Mucosa of gallbladder (tissue), 1 donor: ENCODE measurements at regions not wholly inside any gene's neighbourhood (a gene's known extent, or its start where the extent isn't known, plus 50 kb on each side); places are given as distances from the start of the nearest gene placed in this dataset.
A peak's percentile ranks its signal among the peaks of the same experiment; 100 is the strongest.

Experiments
- DNase-seq: peaks from one replicate; pipeline ENCODE4 v3.0.0-alpha.2; 2020; ENCODE audit warnings: low spot score
- donor health status: DM: no; HTN: no; CAD: no.

GRCh38 chr2:88832992-88833389 lies 141.5 kb downstream of the RPIA start:
- no peak for DNase-seq

GRCh38 chr2:88834376-88834775 lies 142.9 kb downstream of the RPIA start:
- DNase-seq: no peak

- DNase-seq: no peak
These were observed 143.4 kb downstream of the RPIA start for GRCh38 chr2:88834866-88835265.

DNA sequence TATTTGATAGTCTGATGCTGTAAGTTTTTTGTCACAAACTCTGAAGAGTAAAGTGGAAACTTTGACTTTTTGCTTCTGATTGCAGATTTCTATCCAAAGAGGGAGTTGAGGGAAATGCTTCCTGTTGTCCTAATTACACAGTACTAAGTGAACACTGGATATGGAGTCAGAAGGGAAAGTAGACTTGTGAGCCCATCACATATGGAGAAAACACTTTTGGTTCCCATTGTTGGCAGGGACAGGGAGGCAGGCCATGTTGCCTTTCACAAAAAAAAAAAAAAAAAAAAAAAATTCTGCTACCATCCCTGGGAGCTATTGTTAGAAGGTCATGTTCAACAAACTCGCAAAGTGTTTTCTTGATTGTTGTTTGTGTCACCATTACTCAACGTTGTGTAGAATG lies 144.3 kb downstream of the RPIA start:
- DNase-seq: no peak

DNA sequence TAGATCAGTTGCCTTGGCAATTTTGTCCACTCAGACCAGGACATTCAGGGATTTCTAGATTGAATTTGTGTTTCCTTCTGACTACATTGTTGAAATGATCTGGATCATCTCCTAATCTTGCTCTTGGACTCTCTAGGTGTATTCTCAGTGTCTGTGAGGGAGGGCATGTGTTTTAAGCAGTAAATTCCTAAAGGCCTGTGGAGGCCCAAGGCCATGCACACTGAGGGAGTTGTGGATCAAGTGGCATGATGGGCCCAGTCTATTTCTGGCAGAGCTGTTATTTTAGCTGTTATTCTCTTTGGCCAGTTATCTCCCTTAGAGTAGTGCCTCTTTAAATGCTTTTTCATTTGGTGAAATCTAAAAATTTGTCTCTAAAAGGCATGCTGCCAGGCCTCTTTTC lies 144.9 kb downstream of the RPIA start:
- DNase-seq: no peak

DNA sequence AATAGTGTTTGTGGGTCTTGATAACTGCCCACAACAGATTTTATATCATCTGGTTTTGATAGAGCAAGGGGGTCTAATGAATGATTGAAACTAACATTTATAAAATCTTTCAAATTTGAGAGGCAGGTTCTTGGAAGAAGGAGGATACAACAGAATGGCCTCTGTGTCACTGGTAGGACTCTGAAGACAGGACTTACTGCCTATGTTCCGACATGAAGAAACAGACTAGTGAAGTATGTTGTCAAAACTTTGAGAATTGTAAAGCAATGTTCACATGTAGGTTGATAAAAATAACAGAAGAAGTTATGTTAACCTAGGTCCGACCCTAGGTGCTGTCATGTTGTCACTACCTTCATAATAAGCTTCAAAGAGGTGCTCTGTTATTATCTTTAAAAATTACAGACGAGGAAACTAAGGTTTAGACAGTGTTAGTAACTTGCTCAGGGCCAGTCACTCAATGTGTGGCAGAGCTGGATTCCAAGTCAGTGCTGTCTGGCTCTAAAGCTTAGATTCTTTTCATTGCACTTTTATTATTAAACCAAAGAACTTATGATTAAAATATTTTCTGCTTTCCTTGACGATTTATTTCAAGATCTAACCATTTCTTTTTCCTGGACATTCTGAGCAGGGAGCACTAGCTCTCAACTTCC lies 146.2 kb downstream of the RPIA start:
- no peak for DNase-seq

DNA sequence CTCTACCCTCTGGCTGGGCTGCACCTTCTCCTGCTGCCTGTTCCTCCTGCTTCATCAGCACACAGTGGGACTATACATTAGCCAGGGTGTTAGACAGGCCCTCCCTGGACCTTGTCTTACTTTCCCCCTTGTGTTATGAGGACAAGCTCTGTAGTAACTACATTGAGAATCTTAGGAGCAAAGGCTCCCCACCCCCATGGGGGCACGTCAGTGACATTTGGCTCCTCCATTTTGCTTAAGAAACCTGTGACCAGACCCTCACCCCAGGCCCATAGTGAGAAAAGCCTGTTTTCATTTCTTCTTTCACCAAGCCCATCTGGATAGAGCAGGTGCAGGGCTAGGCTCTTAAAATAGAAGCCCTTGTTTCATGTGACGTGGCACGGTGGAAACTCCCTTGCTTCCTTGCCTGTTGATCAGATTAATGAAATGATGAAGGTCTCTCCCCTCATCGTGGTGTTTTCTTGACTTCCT lies 146.7 kb downstream of the RPIA start:
- no peak for DNase-seq

- DNase-seq: no peak
These were observed 149.9 kb downstream of the RPIA start for GRCh38 chr2:88841224-88841929.

DNA sequence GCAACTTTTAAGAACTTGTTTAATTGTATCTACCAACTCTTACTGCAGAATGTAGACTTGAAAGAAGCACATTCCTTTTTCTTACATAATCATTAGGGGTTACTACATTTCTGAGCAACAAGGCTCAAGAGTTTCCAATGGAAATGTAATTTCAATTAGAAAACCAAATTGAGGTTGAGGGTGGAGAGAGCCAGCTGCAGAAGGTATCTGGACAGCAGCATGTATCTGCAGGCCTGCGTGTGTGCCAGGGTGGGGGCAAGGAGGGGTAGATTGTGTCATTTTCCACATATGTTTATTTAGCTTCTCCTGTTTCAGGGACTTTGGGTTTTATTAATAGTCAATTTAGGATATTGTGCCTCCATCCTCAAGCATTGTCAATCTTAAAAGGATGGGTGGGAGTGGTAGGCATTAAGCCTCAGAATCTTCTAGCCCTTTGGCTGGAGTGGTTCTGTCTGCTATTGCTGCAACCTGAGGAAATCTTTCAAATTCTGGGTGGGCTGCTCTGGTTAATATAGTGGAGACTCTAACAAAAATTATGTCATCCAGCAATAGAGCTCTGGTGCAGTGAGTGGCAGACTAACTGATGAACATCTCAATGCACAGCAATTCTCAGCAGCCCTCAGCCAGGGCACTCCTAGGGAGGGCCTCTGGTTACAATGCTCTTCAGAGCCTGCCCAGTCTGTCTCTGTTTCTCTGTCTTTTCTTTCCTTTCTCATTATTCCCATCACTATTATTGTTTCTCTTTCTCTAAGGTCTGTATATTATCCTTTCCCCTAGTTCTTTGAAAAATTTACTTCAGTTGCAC lies 151.4 kb downstream of the RPIA start:
- no peak for DNase-seq

DNA sequence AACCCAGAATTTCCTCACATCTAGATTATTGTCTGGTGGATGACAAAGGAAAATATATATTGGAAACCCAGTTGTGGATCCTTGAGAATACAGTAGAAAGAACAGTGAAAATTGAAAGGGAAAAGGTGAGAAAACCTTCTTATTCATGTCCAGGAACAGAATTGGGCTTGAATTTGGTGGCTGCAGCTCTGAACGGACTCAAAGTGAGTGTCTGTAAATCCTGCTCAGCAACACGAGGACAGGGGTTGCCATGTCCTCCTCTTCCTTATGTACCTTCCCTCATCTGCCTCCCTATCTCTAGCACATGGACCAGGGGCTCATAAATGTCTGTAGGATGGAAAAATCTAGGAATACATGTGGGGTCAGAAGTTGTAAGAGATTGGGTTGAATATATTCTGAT lies 152.2 kb downstream of the RPIA start:
- no peak for DNase-seq

- DNase-seq: no peak
These were observed 153.5 kb downstream of the RPIA start for GRCh38 chr2:88844960-88845359.

DNA sequence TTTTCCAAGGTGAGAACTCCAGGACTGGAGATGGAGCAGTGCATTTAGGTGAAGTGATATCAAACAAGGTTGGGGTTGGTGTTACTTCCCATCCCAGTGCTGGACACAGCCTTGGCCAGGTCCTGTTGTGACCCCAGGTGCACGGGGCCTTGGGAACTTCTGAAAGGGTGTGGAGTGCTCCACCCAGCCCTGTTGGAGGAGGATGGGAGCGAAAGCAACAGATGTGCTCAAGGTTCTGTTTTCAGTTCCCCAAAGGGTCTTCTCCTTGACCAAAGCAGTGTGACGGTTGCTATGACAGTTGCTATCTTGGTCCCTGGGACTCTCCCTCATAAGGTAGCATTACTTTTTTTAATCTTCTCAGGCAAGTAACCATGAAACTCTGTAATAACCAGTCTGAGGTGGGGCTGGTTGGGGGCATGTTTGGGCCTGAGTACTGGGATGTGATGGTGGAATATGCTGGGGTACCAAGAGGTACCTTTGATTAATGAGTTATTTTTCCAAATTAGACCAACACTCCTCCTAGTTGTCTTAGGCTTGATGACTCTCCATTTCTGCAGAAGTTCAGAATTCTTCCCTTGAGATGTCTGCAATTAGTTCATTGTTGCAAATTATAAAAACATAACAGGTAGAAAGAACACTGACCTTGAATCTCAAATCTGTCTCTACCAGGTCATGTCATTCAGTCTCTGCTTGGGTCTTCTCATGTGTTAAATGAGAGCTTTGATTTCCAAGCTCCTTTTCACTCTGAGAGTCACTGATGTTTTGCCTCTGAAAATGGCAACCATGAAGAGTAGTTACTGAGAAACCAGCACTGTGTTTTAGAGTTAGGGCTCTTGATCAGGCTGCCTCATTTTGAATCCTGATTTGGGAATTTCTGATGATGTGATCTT lies 154.5 kb downstream of the RPIA start:
- no peak for DNase-seq

- no peak for DNase-seq
These were observed 161.4 kb downstream of the RPIA start for GRCh38 chr2:88852753-88853402.

- no peak for DNase-seq
These were observed 161.9 kb downstream of the RPIA start for GRCh38 chr2:88853403-88853790.

GRCh38 chr2:88854528-88854927 lies 163.1 kb downstream of the RPIA start:
- DNase-seq: no peak

DNA sequence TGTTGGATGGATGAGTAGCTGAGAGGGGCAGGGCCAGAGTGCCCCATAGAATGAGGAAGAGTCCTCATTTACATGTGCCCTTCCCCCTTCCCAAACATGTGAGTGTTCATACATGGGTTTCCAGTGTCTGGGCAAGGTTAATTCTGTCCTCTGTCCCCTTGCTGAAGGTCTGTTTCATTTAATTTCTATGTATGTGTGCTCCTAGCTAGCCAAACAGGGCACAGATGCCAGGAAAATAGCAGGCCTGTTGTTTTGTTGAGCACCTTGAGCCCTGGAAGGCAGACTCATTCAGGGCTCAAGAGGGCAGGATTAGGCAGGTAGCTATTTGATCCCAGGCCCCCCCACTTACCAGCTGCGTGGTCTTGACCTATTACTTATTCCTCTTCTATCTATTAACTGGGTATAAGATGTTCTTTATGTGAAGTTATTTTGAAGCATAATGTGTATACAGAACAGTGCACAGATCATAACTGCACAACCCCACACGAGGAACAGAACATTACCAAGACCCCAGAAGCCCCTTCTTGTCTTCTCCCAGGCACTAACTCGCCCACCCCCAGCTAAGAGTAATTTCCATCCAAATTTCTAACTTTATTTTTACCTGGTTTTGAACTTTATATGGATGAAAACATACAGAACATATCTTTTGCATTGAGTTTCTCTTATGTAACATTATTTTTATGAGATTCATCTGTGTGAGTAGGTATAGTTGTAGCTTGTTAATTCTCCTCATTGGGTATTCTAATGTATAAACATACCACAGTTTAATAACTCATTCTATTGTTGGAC lies 164.3 kb downstream of the RPIA start:
- DNase-seq: no peak

DNA sequence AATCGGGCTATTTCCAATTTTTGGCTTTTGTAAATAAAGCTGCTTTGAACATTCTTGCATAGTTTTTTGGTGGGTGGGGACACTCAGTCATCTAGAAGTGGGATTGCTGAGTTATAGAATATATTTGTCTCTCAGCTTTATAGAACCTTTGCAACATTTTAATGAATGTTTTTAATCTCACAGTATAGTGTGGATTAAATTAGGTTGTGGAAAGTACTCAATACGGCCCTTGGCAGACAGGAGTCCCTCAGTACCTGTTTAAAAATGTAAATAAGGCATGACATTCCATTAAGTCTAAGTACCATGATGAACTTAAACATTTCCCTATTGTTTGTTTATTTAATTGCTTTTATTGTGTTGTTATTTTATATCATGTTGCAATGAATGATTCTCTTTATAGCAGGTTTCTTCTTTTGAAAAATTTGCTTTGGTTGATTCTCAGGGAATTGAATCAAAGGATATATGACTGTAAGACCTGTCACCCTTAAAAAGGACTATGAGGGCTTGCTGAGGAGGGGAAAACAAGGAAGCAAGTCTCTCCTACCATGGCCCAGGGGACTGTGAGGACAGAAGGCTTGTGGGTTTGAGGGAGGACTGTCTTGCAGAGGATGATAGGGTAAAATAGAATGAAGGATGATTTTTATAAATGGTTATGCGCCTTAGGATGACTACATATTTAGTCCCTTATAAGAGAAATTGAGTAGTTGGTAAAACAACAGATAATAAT lies 165.1 kb downstream of the RPIA start:
- DNase-seq: no peak

DNA sequence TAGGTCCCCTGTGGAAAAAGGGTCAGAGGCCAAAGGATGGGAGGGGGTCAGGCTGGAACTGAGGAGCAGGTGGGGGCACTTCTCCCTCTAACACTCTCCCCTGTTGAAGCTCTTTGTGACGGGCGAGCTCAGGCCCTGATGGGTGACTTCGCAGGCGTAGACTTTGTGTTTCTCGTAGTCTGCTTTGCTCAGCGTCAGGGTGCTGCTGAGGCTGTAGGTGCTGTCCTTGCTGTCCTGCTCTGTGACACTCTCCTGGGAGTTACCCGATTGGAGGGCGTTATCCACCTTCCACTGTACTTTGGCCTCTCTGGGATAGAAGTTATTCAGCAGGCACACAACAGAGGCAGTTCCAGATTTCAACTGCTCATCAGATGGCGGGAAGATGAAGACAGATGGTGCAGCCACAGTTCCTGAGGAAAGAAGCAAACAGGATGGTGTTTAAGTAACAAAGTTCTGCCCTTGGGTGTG lies 165.8 kb downstream of the RPIA start:
- peak; percentile 36 for DNase-seq

GRCh38 chr2:88857951-88858411 lies 166.5 kb downstream of the RPIA start:
- no peak for DNase-seq

GRCh38 chr2:88859461-88859860 lies 168.0 kb downstream of the RPIA start:
- DNase-seq: no peak
